GM23338 (cell line): ENCODE measurements at regions not wholly inside any gene's neighbourhood (a gene's known extent, or its start where the extent isn't known, plus 50 kb on each side); places are given as distances from the start of the nearest gene placed in this dataset.

Source experiments
- ATAC-seq: fragments of 200-7000 bp; cut with Tn5 transposase; 3 replicates; pipeline ENCODE4 v1.9.1; 2020
- DNase-seq: peaks from one replicate; pipeline ENCODE4 v3.0.0-alpha.2; 2015; ENCODE audit warnings: low spot score
- H2AFZ ChIP-seq: fragments of 200-600 bp; sonication (generic); 2 replicates; pipeline ENCODE4 v1.8.0; 2016; ENCODE audit warnings: antibody characterized with exemption, mild to moderate bottlenecking, moderate library complexity
- H3F3A ChIP-seq: fragments of 200-600 bp; sonication (generic); replicated peaks from 2 replicates; pipeline ENCODE4 v1.8.0; 2017; ENCODE audit warnings: antibody characterized with exemption, mixed run types, low read depth
- H3K27ac ChIP-seq: fragments of 200-600 bp; sonication (generic); 2 replicates; pipeline ENCODE4 v1.6.1; 2016; ENCODE audit warnings: low read depth
- H3K27me3 ChIP-seq: fragments of 200-600 bp; sonication (generic); 2 replicates; pipeline ENCODE4 v1.8.0; 2016; ENCODE audit warnings: mild to moderate bottlenecking, mixed run types, moderate library complexity; ENCODE audit not compliant: insufficient read depth
- H3K36me3 ChIP-seq: fragments of 200-600 bp; sonication (generic); 2 replicates; pipeline ENCODE4 v1.8.0; 2016; ENCODE audit warnings: mild to moderate bottlenecking; ENCODE audit not compliant: insufficient read depth
- H3K4me1 ChIP-seq: fragments of 200-600 bp; sonication (generic); 2 replicates; pipeline ENCODE4 v1.8.0; 2016; ENCODE audit warnings: mild to moderate bottlenecking, moderate library complexity; ENCODE audit not compliant: insufficient read depth
- H3K4me2 ChIP-seq: fragments of 200-600 bp; sonication (generic); 2 replicates; pipeline ENCODE4 v1.7.1; 2017; ENCODE audit warnings: mixed run types
- H3K4me3 ChIP-seq: fragments of 200-600 bp; sonication (generic); 2 replicates; pipeline ENCODE4 v1.6.1; 2016; ENCODE audit warnings: mixed run types
- H3K79me2 ChIP-seq: fragments of 200-600 bp; sonication (generic); replicated peaks from 2 replicates; pipeline ENCODE4 v1.8.0; 2017; ENCODE audit warnings: mild to moderate bottlenecking; ENCODE audit not compliant: insufficient read depth
- H3K9me2 ChIP-seq: fragments of 200-600 bp; sonication (generic); 2 replicates; pipeline ENCODE4 v1.8.0; 2017; ENCODE audit not compliant: insufficient read depth
- H4K20me1 ChIP-seq: fragments of 200-600 bp; sonication (generic); replicated peaks from 2 replicates; pipeline ENCODE4 v1.8.0; 2017; ENCODE audit warnings: mild to moderate bottlenecking; ENCODE audit not compliant: insufficient read depth
- H3K27ac Mint-ChIP-seq: 2 replicates; pipeline ENCODE4 v1.8.0; 2020; ENCODE audit warnings: inconsistent platforms, mild to moderate bottlenecking, moderate library complexity, mixed read lengths
- H3K27me3 Mint-ChIP-seq: 3 replicates; pipeline ENCODE4 v1.8.0; 2022; ENCODE audit warnings: low read depth, mild to moderate bottlenecking, moderate library complexity, mixed read lengths, inconsistent platforms; ENCODE audit not compliant: insufficient read depth, poor library complexity
- H3K36me3 Mint-ChIP-seq: 3 replicates; pipeline ENCODE4 v1.8.0; 2021; ENCODE audit warnings: low read depth, mild to moderate bottlenecking, inconsistent platforms, moderate library complexity, mixed read lengths
- H3K4me1 Mint-ChIP-seq: 3 replicates; pipeline ENCODE4 v1.8.0; 2020; ENCODE audit warnings: mild to moderate bottlenecking, inconsistent platforms, mixed read lengths
- H3K4me3 Mint-ChIP-seq: 3 replicates; pipeline ENCODE4 v1.8.0; 2021; ENCODE audit warnings: moderate library complexity, mild to moderate bottlenecking, inconsistent platforms, mixed read lengths
- H3K9me3 Mint-ChIP-seq: 3 replicates; pipeline ENCODE4 v1.8.0; 2020; ENCODE audit warnings: moderate library complexity, mild to moderate bottlenecking, inconsistent platforms, mixed read lengths
- CREB1 ChIP-seq: fragments of 250-450 bp; sonication (Bioruptor Pico); IDR thresholded peaks from 2 replicates; pipeline ENCODE4 v1.5.0; 2020; ENCODE audit warnings: low read depth, mild to moderate bottlenecking, moderate library complexity
- CTCF ChIP-seq, 2 experiments: fragments of 200-600 bp in 1 of 2; sonication (generic) in 1 of 2; conservative IDR thresholded peaks; 2 replicates each; pipeline versions ENCODE4 v1.5.1 to v1.6.1; 2016 to 2017; ENCODE audit warnings: antibody characterized with exemption in 2 of 2, low read depth in 2 of 2, mild to moderate bottlenecking in 2 of 2, moderate library complexity in 1 of 2
- ETS1 ChIP-seq: IDR thresholded peaks from 2 replicates; pipeline ENCODE4 v1.6.1; 2016; ENCODE audit warnings: antibody characterized with exemption
- EZH2 ChIP-seq: fragments of 200-600 bp; sonication (generic); IDR thresholded peaks from one replicate; pipeline ENCODE4 v1.8.0; 2017; ENCODE audit warnings: antibody characterized with exemption, mild to moderate bottlenecking, low read depth; ENCODE audit not compliant: unreplicated experiment
- EZH2phosphoT487 ChIP-seq: fragments of 200-600 bp; sonication (generic); IDR thresholded peaks from one replicate; pipeline ENCODE4 v1.8.1; 2018; ENCODE audit warnings: antibody characterized with exemption; ENCODE audit not compliant: unreplicated experiment
- POLR2AphosphoS5 ChIP-seq: IDR thresholded peaks from 2 replicates; pipeline ENCODE4 v1.6.1; 2016; ENCODE audit warnings: antibody characterized with exemption, low read depth
- REST ChIP-seq: IDR thresholded peaks from one replicate; pipeline ENCODE4 v1.6.1; 2018; ENCODE audit warnings: antibody characterized with exemption; ENCODE audit not compliant: unreplicated experiment
- STAT1 ChIP-seq: IDR thresholded peaks from one replicate; pipeline ENCODE4 v1.6.1; 2016; ENCODE audit warnings: antibody characterized with exemption; ENCODE audit not compliant: unreplicated experiment
- ZNF331 ChIP-seq: fragments of 250-450 bp; sonication (Bioruptor Pico); IDR thresholded peaks from 2 replicates; pipeline ENCODE4 v1.5.0; 2020; ENCODE audit warnings: low read depth, mild to moderate bottlenecking, moderate library complexity
- ZNF462 ChIP-seq: fragments of 250-450 bp; sonication (Bioruptor Pico); IDR thresholded peaks from 2 replicates; pipeline ENCODE4 v1.5.0; 2020; ENCODE audit warnings: mild to moderate bottlenecking, moderate library complexity

- TF ChIP-seq CTCF (conservative IDR thresholded peaks at IDR 0.05; ENCODE audit: low read depth in 2 of 2): no peak
Observed at GRCh38 chr3:55174747-55175146, 246.9 kb upstream of the LRTM1 start (continued).

GRCh38 chr3:55173504-55173903 is 245.6 kb upstream of the LRTM1 start:
- Histone ChIP-seq H3K4me2 (no peak overlapping the region), H3K36me3 (no peaks in the 10 kb centered on the region), H3K9me2 (no peaks in the 10 kb centered on the region), H3K4me1 (peaks cover 3% of the 10 kb centered on the region; the same call in 1 of the 2 replicates), H3K79me2 (no peaks in the 10 kb centered on the region), H3K4me3 (no peak overlapping the region), H4K20me1 (no peaks in the 10 kb centered on the region), H3K27me3 (no peaks in the 10 kb centered on the region), H3K27ac (no peak overlapping the region), H3F3A (no peaks in the 10 kb centered on the region), H2AFZ (no peak overlapping the region)
- Mint-ChIP-seq H3K27ac (no peak overlapping the region), H3K36me3 (no peaks in the 10 kb centered on the region), H3K27me3 (peaks cover 6% of the 10 kb centered on the region), H3K4me3 (no peak overlapping the region), H3K9me3 (no peaks in the 10 kb centered on the region), H3K4me1 (peaks cover 3% of the 10 kb centered on the region; the same call in 2 of the 3 replicates)
- DNase-seq (no peak), ATAC-seq (no peak)
- TF ChIP-seq ETS1 (no peak), EZH2 (no peak), ZNF462 (CRISPR knock-in tag) (no peak), ZNF331 (CRISPR knock-in tag) (no peak), REST (no peak), POLR2AphosphoS5 (no peak), CREB1 (CRISPR knock-in tag) (no peak), CTCF (conservative IDR thresholded peaks at IDR 0.05; ENCODE audit: low read depth in 2 of 2) (no peak), EZH2phosphoT487 (no peak), STAT1 (no peak)
